PC-3 (cell line): ENCODE measurements at regions not wholly inside any gene's neighbourhood (a gene's known extent, or its start where the extent isn't known, plus 50 kb on each side); places are given as distances from the start of the nearest gene placed in this dataset.

Source experiments
- ATAC-seq: fragments of 200-7000 bp; cut with Tn5 transposase; 2 replicates; pipeline ENCODE4 v1.9.1; 2020; ENCODE audit warnings: mild to moderate bottlenecking, moderate library complexity
- BruUV-seq: library from RNA; stranded (reverse); fragments of 400-500 nt; replicated peaks from 2 replicates; lab custom pipeline; 2021; lab: Mats Ljungman, UMichigan
- CTCF ChIA-PET: fragments of 300-600 bp; sonication (Branson Sonifier 250); formaldehyde crosslinking; loops from one replicate; lab custom pipeline; 2022; ENCODE audit warnings: antibody characterized with exemption; lab: Charles Lee
- POLR2A ChIA-PET: fragments of 300-600 bp; sonication (Branson Sonifier 250); formaldehyde crosslinking; loops from one replicate; lab custom pipeline; 2022; ENCODE audit warnings: antibody characterized with exemption; ENCODE audit not compliant: unreplicated experiment; lab: Charles Lee
- DNase-seq: peaks from one replicate; pipeline ENCODE4 v3.0.0-alpha.2; 2015
- H2AFZ ChIP-seq: fragments of 300-600 bp; sonication (generic); 2 replicates; pipeline ENCODE4 v1.6.0; 2016; ENCODE audit warnings: antibody characterized with exemption, low read length
- H3F3A ChIP-seq: fragments of 300-600 bp; sonication (generic); one replicate; pipeline ENCODE4 v1.6.0; 2017; ENCODE audit warnings: antibody characterized with exemption, low read length, control low read depth, mild to moderate bottlenecking; ENCODE audit not compliant: unreplicated experiment
- H3K27ac ChIP-seq: fragments of 300-600 bp; sonication (generic); 2 replicates; pipeline ENCODE4 v1.5.1; 2016; ENCODE audit warnings: mild to moderate bottlenecking, low read length
- H3K27me3 ChIP-seq: fragments of 300-600 bp; sonication (generic); 2 replicates; pipeline ENCODE4 v1.6.1; 2016; ENCODE audit warnings: low read length, mixed read lengths
- H3K36me3 ChIP-seq: fragments of 300-600 bp; sonication (generic); 2 replicates; pipeline ENCODE4 v1.6.1; 2016; ENCODE audit warnings: low read depth, mixed run types, low read length, mixed read lengths
- H3K4me1 ChIP-seq: fragments of 300-600 bp; sonication (generic); 2 replicates; pipeline ENCODE4 v1.5.1; 2016; ENCODE audit warnings: low read length; ENCODE audit not compliant: insufficient read depth
- H3K4me2 ChIP-seq: fragments of 300-600 bp; sonication (generic); 2 replicates; pipeline ENCODE4 v1.6.0; 2016; ENCODE audit warnings: low read length
- H3K4me3 ChIP-seq: fragments of 300-600 bp; sonication (generic); 2 replicates; pipeline ENCODE4 v1.5.1; 2016; ENCODE audit warnings: mild to moderate bottlenecking, low read length, mixed read lengths
- H3K79me2 ChIP-seq: fragments of 300-600 bp; sonication (generic); 2 replicates; pipeline ENCODE4 v1.6.1; 2017; ENCODE audit warnings: low read length, mixed read lengths
- H3K9ac ChIP-seq: fragments of 300-600 bp; sonication (generic); 2 replicates; pipeline ENCODE4 v1.6.0; 2016; ENCODE audit warnings: mild to moderate bottlenecking, low read length
- H3K9me2 ChIP-seq: fragments of 300-600 bp; sonication (generic); replicated peaks from 2 replicates; pipeline ENCODE4 v1.6.1; 2016; ENCODE audit warnings: mixed run types, low read length, mixed read lengths
- H3K9me3 ChIP-seq: fragments of 300-600 bp; sonication (generic); 2 replicates; pipeline ENCODE4 v1.6.1; 2016; ENCODE audit warnings: low read length, mixed read lengths
- H4K20me1 ChIP-seq: fragments of 300-600 bp; sonication (generic); 2 replicates; pipeline ENCODE4 v1.6.1; 2016; ENCODE audit warnings: low read length, mixed read lengths
- EZH2 ChIP-seq: fragments of 300-600 bp; sonication (generic); IDR thresholded peaks from one replicate; pipeline ENCODE4 v1.6.1; 2017; ENCODE audit warnings: antibody characterized with exemption, mild to moderate bottlenecking, low read length; ENCODE audit not compliant: unreplicated experiment
- EZH2phosphoT487 ChIP-seq: fragments of 300-600 bp; sonication (generic); IDR thresholded peaks from 2 replicates; pipeline ENCODE4 v1.6.1; 2018; ENCODE audit warnings: mild to moderate bottlenecking, antibody characterized with exemption, low read length, borderline replicate concordance
- intact Hi-C: fragments of 100-400 bp; cut with micrococcal nuclease; formaldehyde crosslinking; loops from 2 replicates; pipeline ENCODE4 v1.9.0; 2023
- TF ChIP-seq, protein P1 (sequence below): fragments of 300-600 bp; sonication (generic); conservative IDR thresholded peaks from 2 replicates; pipeline ENCODE4 v1.5.1; 2017; ENCODE audit warnings: antibody characterized with exemption, low read depth, mild to moderate bottlenecking, low read length

DNA sequence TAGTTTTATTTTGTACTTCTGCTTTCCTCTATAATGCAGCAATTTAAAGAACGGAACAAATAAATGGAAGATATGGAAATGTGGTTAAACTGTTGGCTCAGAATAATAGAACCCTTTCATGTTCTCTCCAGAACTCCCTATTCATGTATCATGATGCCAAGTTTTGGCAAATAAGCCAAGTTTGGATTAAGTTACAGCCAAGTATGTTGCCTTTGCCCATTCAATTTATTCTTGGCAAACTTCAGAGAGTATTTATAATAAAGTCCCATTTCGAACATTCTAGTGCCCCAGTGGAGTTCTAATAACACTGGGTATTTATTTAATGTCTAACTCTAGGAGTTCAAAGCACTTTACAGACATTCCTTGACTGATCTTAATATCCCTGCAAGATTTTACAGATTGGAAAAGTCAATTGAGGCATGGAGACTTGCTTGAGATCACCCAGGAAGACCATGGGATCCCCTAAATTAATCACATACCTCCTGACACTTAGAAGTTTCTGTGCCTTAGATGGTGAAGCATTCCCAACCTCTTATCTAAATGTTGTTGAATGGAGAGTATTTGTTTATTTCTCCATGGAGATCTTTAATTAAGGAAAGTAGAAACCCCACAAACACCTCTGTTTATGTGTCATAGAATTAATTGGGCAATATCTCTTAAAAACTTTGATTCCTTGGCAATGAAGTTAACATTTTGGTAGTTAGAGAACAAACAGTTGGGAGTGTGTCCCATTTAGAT is 106.7 kb downstream of the ACKR3 start:
- H3K4me2 ChIP-seq: no peak overlapping the region
- no peaks in the 10 kb centered on the region for H3K79me2 ChIP-seq
- CTCF ChIA-PET: no interaction called here
- peak; percentile 35 for DNase-seq
- H3K9me2 ChIP-seq: no peaks in the 10 kb centered on the region
- no peak overlapping the region for H2AFZ ChIP-seq
- intact Hi-C loops: no loop called here
- TF ChIP-seq, protein P1, sequence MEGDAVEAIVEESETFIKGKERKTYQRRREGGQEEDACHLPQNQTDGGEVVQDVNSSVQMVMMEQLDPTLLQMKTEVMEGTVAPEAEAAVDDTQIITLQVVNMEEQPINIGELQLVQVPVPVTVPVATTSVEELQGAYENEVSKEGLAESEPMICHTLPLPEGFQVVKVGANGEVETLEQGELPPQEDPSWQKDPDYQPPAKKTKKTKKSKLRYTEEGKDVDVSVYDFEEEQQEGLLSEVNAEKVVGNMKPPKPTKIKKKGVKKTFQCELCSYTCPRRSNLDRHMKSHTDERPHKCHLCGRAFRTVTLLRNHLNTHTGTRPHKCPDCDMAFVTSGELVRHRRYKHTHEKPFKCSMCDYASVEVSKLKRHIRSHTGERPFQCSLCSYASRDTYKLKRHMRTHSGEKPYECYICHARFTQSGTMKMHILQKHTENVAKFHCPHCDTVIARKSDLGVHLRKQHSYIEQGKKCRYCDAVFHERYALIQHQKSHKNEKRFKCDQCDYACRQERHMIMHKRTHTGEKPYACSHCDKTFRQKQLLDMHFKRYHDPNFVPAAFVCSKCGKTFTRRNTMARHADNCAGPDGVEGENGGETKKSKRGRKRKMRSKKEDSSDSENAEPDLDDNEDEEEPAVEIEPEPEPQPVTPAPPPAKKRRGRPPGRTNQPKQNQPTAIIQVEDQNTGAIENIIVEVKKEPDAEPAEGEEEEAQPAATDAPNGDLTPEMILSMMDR: no peak
- TF ChIP-seq EZH2 (no peak), EZH2phosphoT487 (no peak)
- no peaks in the 10 kb centered on the region for H3F3A ChIP-seq
- H3K4me1 ChIP-seq: peaks cover 15% of the 10 kb centered on the region
- POLR2A ChIA-PET: no interaction called here
- H4K20me1 ChIP-seq: no peaks in the 10 kb centered on the region
- BruUV-seq: no TSS peak
- H3K27ac ChIP-seq: no peak overlapping the region
- H3K9me3 ChIP-seq: no peaks in the 10 kb centered on the region
- no peaks in the 10 kb centered on the region for H3K27me3 ChIP-seq
- H3K9ac ChIP-seq: no peak overlapping the region
- H3K4me3 ChIP-seq: no peak overlapping the region
- H3K36me3 ChIP-seq: no peaks in the 10 kb centered on the region
- ATAC-seq: peak; percentile 21; the same call in 1 of the 2 replicates

DNA sequence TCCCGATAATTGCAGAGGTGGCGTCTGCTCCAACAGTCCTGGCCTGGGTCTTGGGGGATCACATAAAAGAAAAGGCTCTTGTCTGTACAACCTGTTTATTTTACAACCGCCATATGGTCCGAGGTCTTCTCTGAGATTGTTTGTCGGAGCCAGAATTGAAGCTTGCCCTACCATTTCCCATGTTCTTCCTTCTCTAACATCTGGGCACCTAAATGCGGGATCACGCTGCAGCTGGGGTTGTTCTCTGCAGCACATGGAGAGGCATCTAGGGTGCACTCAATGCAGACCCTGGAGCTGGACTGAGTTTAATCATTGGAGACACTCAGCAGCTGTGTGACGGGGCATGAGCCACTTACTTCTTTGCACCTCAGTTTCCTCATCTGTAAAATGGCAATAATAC is 107.7 kb downstream of the ACKR3 start:
- Histone ChIP-seq H3K9me2 (no peaks in the 10 kb centered on the region), H3K4me3 (no peak overlapping the region), H3K79me2 (no peaks in the 10 kb centered on the region), H3K27me3 (no peaks in the 10 kb centered on the region), H3K4me2 (no peak overlapping the region), H3F3A (no peaks in the 10 kb centered on the region), H2AFZ (no peak overlapping the region), H3K9ac (no peak overlapping the region), H3K4me1 (peaks cover 15% of the 10 kb centered on the region), H3K36me3 (no peaks in the 10 kb centered on the region), H3K9me3 (no peaks in the 10 kb centered on the region), H4K20me1 (no peaks in the 10 kb centered on the region), H3K27ac (no peak overlapping the region)
- TF ChIP-seq, protein P1: no peak
- TF ChIP-seq EZH2phosphoT487 (no peak), EZH2 (no peak)
- ATAC-seq (no peak), DNase-seq (no peak)
- no TSS peak for BruUV-seq
- ChIA-PET CTCF (no interaction called here), POLR2A (no interaction called here)
- intact Hi-C loops: no loop called here

DNA sequence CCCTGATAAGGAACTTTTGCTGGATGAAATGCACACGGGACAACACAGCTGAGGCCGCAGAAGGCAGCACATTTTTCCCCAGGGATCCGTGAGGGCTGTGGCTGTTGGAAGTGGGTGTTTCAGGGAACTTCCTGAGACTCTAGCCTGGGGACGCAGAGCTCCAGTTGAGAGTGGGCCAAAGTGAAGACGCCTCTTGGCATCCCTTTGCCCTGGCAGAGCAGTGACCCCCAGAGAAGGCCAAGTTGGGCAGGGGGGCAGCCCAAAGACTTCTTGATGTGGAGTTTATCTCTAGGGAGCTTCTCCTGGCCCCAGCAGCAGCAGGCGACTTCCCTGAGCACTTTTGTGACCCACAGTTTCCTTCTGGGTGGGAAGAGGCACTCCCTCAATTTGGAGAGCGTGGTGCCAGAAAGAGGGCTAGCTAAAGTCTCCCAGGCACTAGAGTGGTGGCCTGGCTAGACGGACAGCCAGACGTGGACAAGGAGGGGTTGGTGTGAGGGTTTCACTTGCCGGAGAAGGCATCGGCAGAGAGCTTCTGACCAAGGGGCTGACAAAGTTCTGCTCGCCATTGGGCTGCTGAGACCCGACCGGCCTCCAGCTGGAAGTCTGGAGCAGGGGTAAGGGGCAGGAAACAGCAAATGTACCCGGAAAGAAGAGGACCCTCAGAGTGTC is 108.8 kb downstream of the ACKR3 start:
- H3K27ac ChIP-seq: no peak overlapping the region
- ChIA-PET POLR2A (no interaction called here), CTCF (no interaction called here)

More for the DNA sequence above, 108.8 kb downstream of the ACKR3 start:
- no peak overlapping the region for H3K9ac ChIP-seq
- no TSS peak for BruUV-seq
- H3K79me2 ChIP-seq: no peaks in the 10 kb centered on the region
- no peaks in the 10 kb centered on the region for H3K9me3 ChIP-seq
- no peak overlapping the region for H2AFZ ChIP-seq
- ATAC-seq: no peak
- TF ChIP-seq EZH2phosphoT487: no peak
- TF ChIP-seq, protein P1: no peak
- no peak for TF ChIP-seq EZH2
- H4K20me1 ChIP-seq: no peaks in the 10 kb centered on the region
- intact Hi-C loops: no loop called here
- H3K4me2 ChIP-seq: no peak overlapping the region
- H3K4me3 ChIP-seq: no peak overlapping the region
- no peaks in the 10 kb centered on the region for H3K9me2 ChIP-seq
- H3K36me3 ChIP-seq: no peaks in the 10 kb centered on the region
- peaks cover 20% of the 10 kb centered on the region for H3K4me1 ChIP-seq
- H3F3A ChIP-seq: no peaks in the 10 kb centered on the region
- no peak for DNase-seq
- no peaks in the 10 kb centered on the region for H3K27me3 ChIP-seq
